ENCODE measurements at regions not wholly inside any gene's neighbourhood (a gene's known extent, or its start where the extent isn't known, plus 50 kb on each side); places are given as distances from the start of the nearest gene placed in this dataset.

DNA sequence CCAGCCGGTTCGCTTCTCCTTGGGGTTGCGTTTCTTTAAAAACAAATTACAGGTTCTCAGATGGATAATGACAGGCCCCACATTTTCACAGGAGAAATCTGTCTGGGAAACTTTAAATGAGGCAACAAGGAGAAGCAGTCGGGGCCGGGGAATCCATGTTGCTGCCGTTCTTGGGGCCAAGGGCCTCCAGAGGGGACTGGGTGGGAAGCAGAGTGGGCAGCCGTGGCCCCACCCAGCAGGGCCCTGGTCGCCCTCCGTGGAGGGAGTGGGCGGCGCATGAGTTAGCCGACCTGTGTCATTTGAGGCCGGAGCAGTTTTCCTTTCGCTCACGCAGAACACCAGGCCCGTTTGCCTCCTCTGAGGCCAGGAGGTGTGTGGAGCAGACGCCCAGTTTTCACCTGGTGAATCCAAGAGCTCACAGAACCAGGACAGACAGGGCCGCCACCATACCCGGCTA, 207.7 kb upstream of the CIBAR2 start:
- Histone ChIP-seq H3K4me1 (ENCODE audit: control insufficient read depth in 1 of 2, insufficient read depth in 2 of 2, low read length in 2 of 2) (no peaks in the 10 kb centered on the region), H3K9ac (ENCODE audit: insufficient read depth, low read length, poor library complexity, severe bottlenecking) (no peak overlapping the region), H3K27ac (ENCODE audit: low read depth in 1 of 2, low read length in 2 of 2) (no peak overlapping the region), H3K9me3 (replicated peaks in 1 of 2; ENCODE audit: control insufficient read depth in 1 of 2, insufficient read depth in 1 of 2, low read length in 2 of 2) (no peaks in the 10 kb centered on the region), H2AFZ (ENCODE audit: insufficient read depth, low read depth, low read length, poor library complexity, severe bottlenecking) (no peak overlapping the region), H3K4me3 (replicated peaks in 1 of 3; ENCODE audit: low read depth in 2 of 3, low read length in 3 of 3) (no peak overlapping the region), H3K4me2 (replicated peaks; ENCODE audit: extremely low read depth, low read length, poor library complexity, severe bottlenecking) (no peak overlapping the region), H3K36me3 (replicated peaks in 1 of 2; ENCODE audit: control insufficient read depth in 1 of 2, insufficient read depth in 2 of 2, low read length in 2 of 2) (no peaks in the 10 kb centered on the region), H4K20me1 (ENCODE audit: insufficient read depth, low read length) (no peaks in the 10 kb centered on the region), H3K79me2 (ENCODE audit: insufficient read depth, low read length) (no peaks in the 10 kb centered on the region), H3K27me3 (ENCODE audit: control insufficient read depth in 2 of 2, insufficient read depth in 2 of 2, low read length in 2 of 2) (no peaks in the 10 kb centered on the region)
- Mint-ChIP-seq H3K27me3 (ENCODE audit: low read depth in 3 of 3) (peaks cover 2 to 15% (median 2%) of the 10 kb centered on the region in 3 donors), H3K27ac (no peak overlapping the region), H3K9me3 (peaks cover 0 to 5% (median 4%) of the 10 kb centered on the region in 7 donors), H3K4me1 (peaks cover 2% of the 10 kb centered on the region), H3K36me3 (no peaks in the 10 kb centered on the region), H3K4me3 (no peak overlapping the region)
- WGBS (ENCODE audit: insufficient coverage), result 94% methylated on average over 13 of the region's 19 CpGs
- TF ChIP-seq, protein P1, sequence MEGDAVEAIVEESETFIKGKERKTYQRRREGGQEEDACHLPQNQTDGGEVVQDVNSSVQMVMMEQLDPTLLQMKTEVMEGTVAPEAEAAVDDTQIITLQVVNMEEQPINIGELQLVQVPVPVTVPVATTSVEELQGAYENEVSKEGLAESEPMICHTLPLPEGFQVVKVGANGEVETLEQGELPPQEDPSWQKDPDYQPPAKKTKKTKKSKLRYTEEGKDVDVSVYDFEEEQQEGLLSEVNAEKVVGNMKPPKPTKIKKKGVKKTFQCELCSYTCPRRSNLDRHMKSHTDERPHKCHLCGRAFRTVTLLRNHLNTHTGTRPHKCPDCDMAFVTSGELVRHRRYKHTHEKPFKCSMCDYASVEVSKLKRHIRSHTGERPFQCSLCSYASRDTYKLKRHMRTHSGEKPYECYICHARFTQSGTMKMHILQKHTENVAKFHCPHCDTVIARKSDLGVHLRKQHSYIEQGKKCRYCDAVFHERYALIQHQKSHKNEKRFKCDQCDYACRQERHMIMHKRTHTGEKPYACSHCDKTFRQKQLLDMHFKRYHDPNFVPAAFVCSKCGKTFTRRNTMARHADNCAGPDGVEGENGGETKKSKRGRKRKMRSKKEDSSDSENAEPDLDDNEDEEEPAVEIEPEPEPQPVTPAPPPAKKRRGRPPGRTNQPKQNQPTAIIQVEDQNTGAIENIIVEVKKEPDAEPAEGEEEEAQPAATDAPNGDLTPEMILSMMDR (IDR thresholded peaks at IDR 0.05), result no peak
- no peak for DNase-seq
- intact Hi-C loops (cut with micrococcal nuclease), result no loop called here

GRCh38 chr16:85320677-85321385, 208.6 kb upstream of the CIBAR2 start:
- H3K4me3 ChIP-seq (replicated peaks in 1 of 3; ENCODE audit: low read depth in 2 of 3, low read length in 3 of 3), result no peak overlapping the region
- no peaks in the 10 kb centered on the region for H3K9me3 ChIP-seq (replicated peaks in 1 of 2; ENCODE audit: control insufficient read depth in 1 of 2, insufficient read depth in 1 of 2, low read length in 2 of 2)
- Mint-ChIP-seq H3K27me3 (ENCODE audit: low read depth in 3 of 3) (peaks cover 2 to 13% (median 2%) of the 10 kb centered on the region in 3 donors), H3K36me3 (no peaks in the 10 kb centered on the region), H3K27ac (peak overlapping the region in 2 of 7 donors; percentile 15 to 67), H3K4me1 (peaks cover 2% of the 10 kb centered on the region), H3K9me3 (peaks cover 0 to 5% (median 4%) of the 10 kb centered on the region in 7 donors), H3K4me3 (no peak overlapping the region)
- intact Hi-C loops (cut with micrococcal nuclease), result no loop called here
- H3K27ac ChIP-seq (ENCODE audit: low read depth in 1 of 2, low read length in 2 of 2), result no peak overlapping the region
- no peaks in the 10 kb centered on the region for H3K4me1 ChIP-seq (ENCODE audit: control insufficient read depth in 1 of 2, insufficient read depth in 2 of 2, low read length in 2 of 2)
- no peaks in the 10 kb centered on the region for H3K36me3 ChIP-seq (replicated peaks in 1 of 2; ENCODE audit: control insufficient read depth in 1 of 2, insufficient read depth in 2 of 2, low read length in 2 of 2)
- no peak overlapping the region for H2AFZ ChIP-seq (ENCODE audit: insufficient read depth, low read depth, low read length, poor library complexity, severe bottlenecking)
- TF ChIP-seq, protein P1 (IDR thresholded peaks at IDR 0.05), result no peak
- H3K79me2 ChIP-seq (ENCODE audit: insufficient read depth, low read length), result no peaks in the 10 kb centered on the region
- DNase-seq, result no peak
- WGBS (ENCODE audit: insufficient coverage), result 91% methylated on average over 6 of the region's 11 CpGs
- H3K9ac ChIP-seq (ENCODE audit: insufficient read depth, low read length, poor library complexity, severe bottlenecking), result no peak overlapping the region
- no peak overlapping the region for H3K4me2 ChIP-seq (replicated peaks; ENCODE audit: extremely low read depth, low read length, poor library complexity, severe bottlenecking)
- H4K20me1 ChIP-seq (ENCODE audit: insufficient read depth, low read length), result no peaks in the 10 kb centered on the region
- H3K27me3 ChIP-seq (ENCODE audit: control insufficient read depth in 2 of 2, insufficient read depth in 2 of 2, low read length in 2 of 2), result no peaks in the 10 kb centered on the region

Data from CD14-positive monocyte (primary cell).